SK-N-MC (cell line): ENCODE measurements at regions not wholly inside any gene's neighbourhood (a gene's known extent, or its start where the extent isn't known, plus 50 kb on each side); places are given as distances from the start of the nearest gene placed in this dataset.

Experiments
- EZH2 ChIP-seq: fragments of 200-600 bp; sonication (generic); IDR thresholded peaks from one replicate; pipeline ENCODE4 v1.6.1; 2017; ENCODE audit warnings: antibody characterized with exemption
- FOXP2 ChIP-seq: optimal IDR thresholded peaks from 2 replicates; pipeline ENCODE3; 2011; ENCODE audit warnings: mild to moderate bottlenecking, moderate library complexity; ENCODE audit not compliant: insufficient read depth; ENCODE audit errors: extremely low read length, control extremely low read depth
- POLR2AphosphoS5 ChIP-seq: IDR thresholded peaks from 2 replicates; pipeline ENCODE4 v1.6.1; 2012; ENCODE audit warnings: mild to moderate bottlenecking, low read depth, low read length, borderline replicate concordance

GRCh38 chr13:30100226-30100625 is 207.1 kb downstream of the KATNAL1 start:
- TF ChIP-seq EZH2 (no peak), POLR2AphosphoS5 (no peak), FOXP2 (no peak)
